Kidney epithelial cell (primary cell): ENCODE measurements at regions not wholly inside any gene's neighbourhood (a gene's known extent, or its start where the extent isn't known, plus 50 kb on each side); places are given as distances from the start of the nearest gene placed in this dataset.

Experiments
- DNase-seq: peaks from one replicate; pipeline ENCODE4 v3.0.0-alpha.2; 2010; ENCODE audit warnings: low read depth
- H3K27me3 ChIP-seq: 2 replicates; pipeline ENCODE4 v1.6.0; 2011; ENCODE audit warnings: low read length; ENCODE audit not compliant: control insufficient read depth, insufficient read depth
- H3K36me3 ChIP-seq: 2 replicates; pipeline ENCODE4 v1.5.1; 2011; ENCODE audit warnings: low read length; ENCODE audit not compliant: control insufficient read depth, insufficient read depth
- H3K4me3 ChIP-seq: 2 replicates; pipeline ENCODE4 v1.5.1; 2011; ENCODE audit warnings: low read depth, mild to moderate bottlenecking, control low read depth, low read length
- CTCF ChIP-seq: IDR thresholded peaks from 2 replicates; pipeline ENCODE4 v1.5.1; 2011; ENCODE audit warnings: mild to moderate bottlenecking, moderate library complexity, low read length, control low read depth, inconsistent platforms; ENCODE audit not compliant: insufficient read depth, poor library complexity, severe bottlenecking

GRCh38 chr4:179624768-179625181 lies 2182.5 kb upstream of the AGA start:
- DNase-seq = peak; percentile 37
- Histone ChIP-seq H3K4me3 (no peak overlapping the region), H3K36me3 (no peaks in the 10 kb centered on the region), H3K27me3 (no peaks in the 10 kb centered on the region)
- no peak for TF ChIP-seq CTCF

- peak; percentile 37 for TF ChIP-seq CTCF
- Histone ChIP-seq H3K27me3 (no peaks in the 10 kb centered on the region), H3K4me3 (no peak overlapping the region), H3K36me3 (no peaks in the 10 kb centered on the region)
- DNase-seq = peak; percentile 52
These were observed 2183.2 kb upstream of the AGA start for GRCh38 chr4:179625406-179625805.

- no peak for TF ChIP-seq CTCF
- no peaks in the 10 kb centered on the region for H3K36me3 ChIP-seq
- H3K4me3 ChIP-seq = no peak overlapping the region
- no peaks in the 10 kb centered on the region for H3K27me3 ChIP-seq
- DNase-seq = no peak
These were observed 2184.4 kb upstream of the AGA start for GRCh38 chr4:179626687-179627086.

GRCh38 chr4:179631321-179631720 lies 2189.1 kb upstream of the AGA start:
- H3K36me3 ChIP-seq = no peaks in the 10 kb centered on the region
- no peak for TF ChIP-seq CTCF
- no peak for DNase-seq
- no peaks in the 10 kb centered on the region for H3K27me3 ChIP-seq
- no peak overlapping the region for H3K4me3 ChIP-seq

- no peak overlapping the region for H3K4me3 ChIP-seq
- no peak for TF ChIP-seq CTCF
- no peaks in the 10 kb centered on the region for H3K27me3 ChIP-seq
- DNase-seq = no peak
- no peaks in the 10 kb centered on the region for H3K36me3 ChIP-seq
These were observed 2192.6 kb upstream of the AGA start for GRCh38 chr4:179634862-179635261.

- TF ChIP-seq CTCF = no peak
- Histone ChIP-seq H3K4me3 (no peak overlapping the region), H3K36me3 (no peaks in the 10 kb centered on the region), H3K27me3 (no peaks in the 10 kb centered on the region)
- DNase-seq = no peak
These were observed 2220.3 kb upstream of the AGA start for GRCh38 chr4:179662522-179662921.
